GM21526 (cell line): ENCODE measurements at regions not wholly inside any gene's neighbourhood (a gene's known extent, or its start where the extent isn't known, plus 50 kb on each side); places are given as distances from the start of the nearest gene placed in this dataset.
"Not testable (repeated sequence)": the region's sequence is repeated elsewhere in the genome, so short reads cannot be mapped to it uniquely, and the experiment has no call there.

Experiments used
- ATAC-seq: cut with Tn5 transposase; IDR thresholded peaks from one replicate; pipeline ENCODE4 v1.9.1; 2021; ENCODE audit warnings: moderate library complexity; ENCODE audit not compliant: unreplicated experiment, low FRiP score

DNA sequence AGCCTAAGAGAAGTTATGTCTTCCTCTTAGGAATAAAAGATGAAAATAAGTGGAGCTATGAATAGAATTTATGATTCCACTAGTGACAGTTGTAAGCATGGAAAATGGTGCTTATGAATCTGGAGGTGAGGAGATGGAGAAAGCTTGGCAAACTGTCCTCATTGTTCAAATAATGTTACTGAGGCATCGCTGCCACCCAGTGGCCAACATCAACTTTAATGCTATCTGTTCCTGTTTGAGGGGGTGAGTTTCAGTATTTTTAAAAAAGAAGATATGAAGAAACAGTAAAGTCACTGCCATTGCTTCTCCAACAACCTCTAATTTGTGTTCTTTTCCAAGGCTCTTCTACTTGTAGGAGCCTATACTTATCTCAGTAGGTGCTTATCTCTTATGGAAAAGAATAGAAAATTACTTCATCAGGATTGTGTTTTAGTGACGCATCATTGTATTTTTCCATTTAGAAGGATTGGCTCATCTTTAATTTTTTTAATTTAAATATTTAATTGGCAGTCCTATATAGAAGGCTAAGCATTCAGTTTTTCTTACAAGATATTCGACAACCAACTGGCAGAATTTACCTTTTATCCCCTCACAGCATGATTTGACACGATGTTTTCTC lies 260.4 kb upstream of the P2RY1 start:
- ATAC-seq = peak; percentile 72

- ATAC-seq = no peak
Measured at GRCh38 chr3:152578769-152579168, 256.2 kb upstream of the P2RY1 start.

- no peak for ATAC-seq
Measured at GRCh38 chr3:152581951-152582350, 253.0 kb upstream of the P2RY1 start.

DNA sequence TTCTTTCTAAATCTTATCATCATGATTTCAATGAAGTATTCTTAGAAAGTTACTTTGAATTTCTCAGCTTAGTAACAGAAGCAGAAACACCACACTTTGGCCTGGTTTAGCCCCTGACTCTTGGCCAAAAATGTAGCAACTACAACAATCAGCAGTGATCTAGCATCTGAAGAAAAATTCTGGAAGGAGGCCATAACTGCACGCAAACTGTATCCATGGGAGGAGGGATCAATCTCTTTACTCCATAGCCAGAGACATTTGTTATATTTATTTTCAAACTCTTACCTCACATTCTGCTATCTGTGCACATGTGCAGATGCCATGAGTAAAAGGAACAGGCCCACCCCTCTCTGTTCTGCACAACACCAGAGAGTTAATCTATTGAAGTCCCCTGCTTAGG lies 251.0 kb upstream of the P2RY1 start:
- no peak for ATAC-seq

DNA sequence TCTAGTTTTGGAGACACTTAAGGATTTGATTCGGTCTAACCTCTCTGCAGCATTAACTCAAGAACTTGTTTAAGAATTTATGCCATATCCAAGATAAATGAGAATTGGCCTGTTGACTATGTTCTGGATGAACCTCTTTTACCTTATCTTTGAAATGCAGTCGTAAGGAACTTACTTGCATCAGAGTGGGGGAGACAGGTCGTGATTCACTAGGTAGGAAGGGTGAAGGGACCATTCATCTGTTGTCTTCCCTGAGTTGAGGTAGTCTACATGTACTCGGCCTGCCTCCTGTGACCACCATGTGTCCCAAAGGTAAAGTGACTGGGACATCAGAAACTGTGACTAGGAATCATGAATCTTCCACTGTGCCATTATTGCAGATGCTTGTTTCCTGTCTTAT lies 248.0 kb upstream of the P2RY1 start:
- no peak for ATAC-seq

- ATAC-seq = no peak
Measured at GRCh38 chr3:152587861-152588260, 247.1 kb upstream of the P2RY1 start.

DNA sequence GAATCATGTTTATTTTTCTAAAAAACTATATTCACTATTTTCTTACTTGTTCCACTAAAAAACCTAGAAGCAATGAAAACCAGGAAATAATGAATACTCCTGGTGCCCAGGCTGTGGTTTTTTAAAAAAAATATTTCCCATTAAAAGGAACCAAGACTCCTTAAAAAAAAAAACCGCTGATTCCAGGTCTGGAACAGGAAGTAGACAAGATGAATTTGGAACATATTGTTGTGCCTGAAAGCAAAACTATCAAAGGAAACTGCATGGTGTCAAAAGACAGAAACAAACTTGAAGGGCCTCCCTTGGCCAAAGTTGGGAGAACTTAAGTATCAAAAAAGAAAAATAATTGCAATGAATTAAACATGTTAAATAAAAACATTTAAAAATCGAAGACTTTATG lies 245.3 kb upstream of the P2RY1 start:
- no peak for ATAC-seq

DNA sequence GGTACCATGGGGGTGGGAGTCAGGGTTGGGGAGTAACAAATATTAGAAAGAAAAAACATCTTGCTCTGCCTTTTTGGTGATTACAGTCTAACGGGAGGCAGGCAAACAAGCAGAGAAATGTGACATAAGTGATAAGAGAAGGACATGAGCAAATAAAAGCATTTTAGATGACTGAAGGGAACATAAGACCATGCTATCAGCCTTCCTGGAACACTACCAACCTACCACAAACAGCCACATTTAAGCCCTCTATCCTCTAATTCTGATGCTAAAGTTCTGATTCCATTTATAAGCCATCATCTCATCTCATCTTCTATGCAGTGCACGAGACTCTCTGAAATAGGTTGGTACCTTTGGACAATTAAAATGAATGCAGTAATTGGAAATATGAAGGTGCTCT lies 243.4 kb upstream of the P2RY1 start:
- no peak for ATAC-seq

- ATAC-seq = no peak
Measured at GRCh38 chr3:152593242-152593641, 241.7 kb upstream of the P2RY1 start.

DNA sequence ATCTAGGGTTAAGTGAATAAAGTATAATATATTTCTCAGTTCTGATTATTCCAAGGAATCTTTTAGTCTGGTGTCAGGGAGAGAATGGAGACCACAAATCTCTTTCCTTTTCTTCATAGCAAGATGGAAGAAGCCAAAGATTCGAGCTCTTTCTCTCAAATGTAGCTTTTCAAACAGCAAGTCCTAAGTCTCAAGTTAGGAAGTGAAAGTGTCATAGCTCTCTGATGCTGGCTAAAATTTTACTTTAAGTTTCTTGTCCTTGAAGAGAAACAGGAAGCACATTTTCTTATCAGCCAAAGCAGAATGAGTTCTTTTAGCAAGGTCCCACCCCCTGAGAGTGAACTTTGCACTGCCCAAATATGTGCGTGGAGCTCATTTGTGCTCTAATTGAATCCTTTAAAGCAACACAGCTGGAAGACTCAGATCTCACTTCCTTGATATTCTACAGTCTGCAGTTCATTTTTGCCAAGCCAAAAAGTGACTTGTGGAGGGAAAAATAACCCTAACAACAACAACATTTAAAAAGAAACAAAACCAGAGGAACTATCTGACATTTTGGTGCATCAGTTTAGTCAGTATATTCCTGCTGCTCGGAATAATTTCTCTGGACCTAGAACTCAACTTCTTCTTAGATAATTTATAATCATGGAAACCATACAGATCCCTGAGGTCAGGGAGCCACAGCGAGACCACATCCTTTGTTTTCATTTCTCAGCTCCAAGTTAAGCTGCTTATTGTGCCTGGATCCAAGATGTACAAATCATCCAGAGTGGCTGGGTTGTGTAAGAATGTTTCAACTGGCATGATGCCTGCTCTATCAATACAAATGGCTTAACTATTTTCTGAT lies 238.7 kb upstream of the P2RY1 start:
- peak; percentile 100 for ATAC-seq

DNA sequence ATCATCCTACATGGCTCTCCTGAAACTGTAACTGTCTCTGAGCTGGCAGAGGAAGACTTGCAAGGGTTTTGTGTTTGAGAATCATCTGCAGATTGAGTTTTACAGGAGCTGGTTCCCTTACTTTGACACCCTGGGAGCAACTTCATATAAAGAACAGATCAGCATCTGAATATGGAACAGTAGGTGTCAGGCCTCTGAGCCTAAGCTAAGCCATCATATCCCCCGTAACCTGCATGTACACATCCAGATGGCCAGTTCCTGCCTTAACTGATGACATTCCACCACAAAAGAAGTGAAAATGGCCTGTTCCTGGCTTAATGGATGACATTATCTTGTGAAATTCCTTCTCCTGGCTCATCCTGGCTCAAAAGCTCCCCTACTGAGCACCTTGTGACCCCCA lies 238.1 kb upstream of the P2RY1 start:
- ATAC-seq = not testable (repeated sequence)

DNA sequence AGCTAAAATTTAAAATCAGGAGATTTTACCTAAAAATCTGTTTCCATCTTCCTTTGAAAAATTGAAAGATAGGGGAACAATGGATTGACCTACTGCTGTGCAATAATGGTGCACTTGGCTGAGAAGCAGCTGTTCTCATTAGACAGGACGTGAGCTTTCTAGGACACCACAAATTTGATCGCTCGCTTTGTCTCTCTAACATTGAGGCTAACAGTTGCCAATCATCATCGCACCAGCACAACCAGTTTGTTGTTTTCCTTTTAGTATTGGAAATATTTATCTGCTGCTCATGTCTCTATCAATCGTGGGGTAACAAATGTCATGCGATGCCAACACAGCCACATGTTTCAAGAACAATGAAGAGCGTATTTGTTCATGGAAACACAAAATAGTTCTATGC lies 228.8 kb upstream of the P2RY1 start:
- no peak for ATAC-seq

DNA sequence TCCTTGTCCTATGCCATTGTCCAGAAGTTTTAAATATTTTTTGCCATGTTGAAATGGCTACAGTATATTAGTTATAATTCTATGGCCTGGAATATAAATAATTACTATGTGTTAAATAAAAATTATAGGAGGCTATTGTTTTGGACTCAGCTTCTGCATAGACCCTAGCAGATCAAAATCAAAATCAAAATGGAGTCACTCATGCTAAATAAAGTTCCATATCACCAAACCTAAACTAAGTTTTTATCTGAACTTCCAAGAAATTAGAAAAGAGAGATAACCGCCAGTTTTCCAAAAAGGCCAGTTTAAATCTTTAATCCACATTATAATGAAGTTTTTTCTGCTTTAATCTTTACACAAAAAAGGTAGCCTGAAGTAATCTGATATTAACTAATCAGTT lies 227.8 kb upstream of the P2RY1 start:
- ATAC-seq = no peak

DNA sequence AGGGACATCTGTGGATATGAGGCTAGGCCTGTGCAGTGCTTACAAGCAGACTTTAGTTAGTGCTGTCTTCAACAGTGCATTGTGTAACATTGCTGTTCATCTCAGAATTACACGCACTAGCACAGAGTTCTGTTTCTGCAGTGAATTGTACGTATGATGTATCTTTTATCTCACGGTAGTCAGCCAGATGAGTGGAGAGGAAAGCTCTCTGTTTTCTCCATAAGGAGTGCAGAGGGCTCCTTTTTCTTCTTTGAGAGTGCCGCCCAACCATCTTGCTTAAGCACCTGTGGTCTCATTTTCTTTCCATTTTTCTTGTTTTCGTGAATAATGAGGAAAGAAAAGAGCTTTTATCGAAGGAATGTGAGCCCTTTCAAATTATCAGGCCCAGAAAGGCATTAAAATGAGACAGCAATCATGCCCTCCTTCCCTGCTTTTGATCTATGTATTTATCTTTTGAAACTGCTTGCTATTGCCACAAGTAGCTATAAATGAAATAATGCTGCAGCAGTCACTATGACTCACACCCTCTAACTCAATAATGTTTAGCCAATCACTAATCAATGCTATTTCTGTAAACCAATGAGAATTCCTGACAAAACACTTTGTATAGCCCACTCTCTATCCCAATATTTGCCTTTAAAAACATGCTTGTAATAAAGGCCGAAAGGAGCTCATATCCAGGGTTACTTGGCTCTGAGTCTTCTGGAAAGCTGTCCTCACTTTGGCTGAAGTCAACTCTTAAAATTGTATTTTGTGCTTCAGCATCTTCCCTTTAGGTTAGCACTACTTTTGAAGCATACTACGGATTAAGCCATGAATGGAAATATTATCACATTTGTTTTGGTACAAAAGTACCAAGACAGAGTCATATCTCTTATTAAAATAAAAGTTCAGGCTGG lies 226.0 kb upstream of the P2RY1 start:
- no peak for ATAC-seq

GRCh38 chr3:152609891-152610290 lies 225.0 kb upstream of the P2RY1 start:
- no peak for ATAC-seq

DNA sequence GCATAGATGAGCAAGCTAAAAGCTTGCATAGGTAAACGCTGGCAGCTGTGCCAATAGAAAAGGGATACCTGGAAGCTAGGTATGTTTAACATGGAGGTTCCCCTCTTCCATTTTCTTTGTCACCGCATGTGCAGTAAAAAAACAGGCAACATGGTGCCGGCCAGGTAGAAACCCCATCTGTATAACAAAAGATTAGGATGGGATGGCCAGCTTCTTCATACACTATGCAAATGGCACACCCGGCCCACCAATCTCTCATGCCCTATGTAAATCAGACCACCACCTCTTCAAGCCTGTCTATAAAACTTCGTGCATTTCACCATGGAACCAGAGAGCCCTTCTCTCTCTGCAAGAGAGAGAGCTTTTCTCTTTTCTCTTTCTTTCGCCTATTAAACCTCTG lies 224.3 kb upstream of the P2RY1 start:
- no peak for ATAC-seq

DNA sequence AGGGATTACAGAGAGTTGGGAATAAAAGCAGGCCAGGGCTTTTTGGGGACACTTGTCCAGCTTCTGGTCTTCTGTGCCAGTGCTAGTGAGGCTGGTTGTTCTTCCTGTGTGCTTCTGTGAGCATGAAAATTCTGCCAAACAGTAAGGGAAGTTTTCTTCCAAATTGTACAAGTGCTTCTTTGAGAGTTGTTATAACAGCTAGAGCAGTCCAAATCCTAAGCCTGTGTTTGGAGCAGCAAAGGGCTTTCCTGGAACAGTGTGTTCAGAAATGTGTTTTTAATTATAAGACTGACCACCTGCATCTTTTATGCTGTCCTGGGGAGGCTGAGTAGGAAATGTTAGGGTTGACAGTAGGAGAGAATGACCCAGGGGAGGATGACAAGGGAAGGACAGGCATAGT lies 223.0 kb upstream of the P2RY1 start:
- ATAC-seq = no peak

- no peak for ATAC-seq
Measured at GRCh38 chr3:152613851-152614250, 221.1 kb upstream of the P2RY1 start.

- no peak for ATAC-seq
Measured at GRCh38 chr3:152615681-152616080, 219.2 kb upstream of the P2RY1 start.

DNA sequence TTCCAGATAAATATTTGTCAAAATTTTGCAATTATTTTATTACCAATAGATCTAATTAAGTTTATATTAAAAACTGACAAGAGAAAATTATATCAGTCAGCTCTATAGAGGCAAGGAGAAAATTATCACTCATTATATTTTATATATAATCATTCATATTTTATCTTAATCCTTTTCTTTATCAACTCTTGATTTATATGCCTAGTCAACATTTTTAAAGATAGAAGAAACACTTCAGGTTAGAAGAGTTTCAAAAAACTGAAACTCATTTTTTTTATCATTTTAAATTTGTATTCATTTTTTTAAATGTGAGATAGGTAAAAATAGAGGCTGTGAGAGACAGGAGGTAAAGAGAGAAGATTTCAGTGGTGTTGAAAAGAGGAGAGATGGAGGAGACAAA lies 217.3 kb upstream of the P2RY1 start:
- ATAC-seq = no peak

GRCh38 chr3:152618529-152618928 lies 216.4 kb upstream of the P2RY1 start:
- ATAC-seq = no peak
